GM19239 (cell line): ENCODE measurements at regions not wholly inside any gene's neighbourhood (a gene's known extent, or its start where the extent isn't known, plus 50 kb on each side); places are given as distances from the start of the nearest gene placed in this dataset.

Experiments
- DNase-seq: peaks from one replicate; pipeline ENCODE4 v3.0.0; 2011; ENCODE audit warnings: low spot score; ENCODE audit not compliant: insufficient read length
- FAIRE-seq: peaks from 2 replicates; lab custom pipeline; 2011; peaks lifted over from hg19 to GRCh38; lab: Jason Lieb, UNC

DNA sequence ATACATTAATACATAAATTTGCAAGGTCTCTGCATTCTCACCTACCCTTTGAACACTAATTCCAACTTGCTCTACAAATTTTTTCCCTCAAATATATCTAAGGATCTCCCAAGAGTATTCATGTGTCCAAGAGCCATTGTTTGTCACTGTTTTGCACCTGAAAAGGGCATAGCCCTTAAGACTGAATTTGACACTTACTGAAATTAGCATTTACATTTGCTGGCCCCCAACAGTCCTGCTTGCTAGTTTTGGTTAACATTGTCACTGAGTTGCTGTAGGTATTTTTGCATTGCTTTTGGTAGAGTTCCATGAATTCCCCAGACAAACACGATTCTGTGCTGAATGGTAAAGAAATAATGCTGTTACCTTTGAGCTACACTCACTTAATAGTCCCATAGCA, 57.3 kb downstream of the KCNA4 start:
- DNase-seq (no peak), FAIRE-seq (no peak)

DNA sequence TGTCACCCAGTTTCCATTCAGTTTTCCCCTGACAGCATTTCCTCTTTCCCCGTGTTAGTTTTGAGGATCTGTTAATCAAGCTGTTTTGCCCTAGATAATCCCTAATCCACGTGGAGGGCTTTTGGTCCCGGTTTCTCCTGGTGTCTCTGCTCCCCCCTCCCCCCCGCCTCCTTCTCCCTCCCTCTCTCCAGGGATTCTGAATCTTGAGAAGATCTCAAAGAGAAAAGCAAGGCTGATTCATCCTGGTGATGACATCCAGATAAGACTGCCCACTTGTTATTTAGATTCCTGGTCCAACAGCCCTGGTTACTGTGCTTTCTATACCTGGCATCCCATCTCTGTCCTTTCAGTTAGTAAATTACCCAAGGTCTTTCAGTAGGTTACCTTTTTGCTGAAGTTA, 59.4 kb downstream of the KCNA4 start:
- FAIRE-seq (no peak), DNase-seq (no peak)

DNA sequence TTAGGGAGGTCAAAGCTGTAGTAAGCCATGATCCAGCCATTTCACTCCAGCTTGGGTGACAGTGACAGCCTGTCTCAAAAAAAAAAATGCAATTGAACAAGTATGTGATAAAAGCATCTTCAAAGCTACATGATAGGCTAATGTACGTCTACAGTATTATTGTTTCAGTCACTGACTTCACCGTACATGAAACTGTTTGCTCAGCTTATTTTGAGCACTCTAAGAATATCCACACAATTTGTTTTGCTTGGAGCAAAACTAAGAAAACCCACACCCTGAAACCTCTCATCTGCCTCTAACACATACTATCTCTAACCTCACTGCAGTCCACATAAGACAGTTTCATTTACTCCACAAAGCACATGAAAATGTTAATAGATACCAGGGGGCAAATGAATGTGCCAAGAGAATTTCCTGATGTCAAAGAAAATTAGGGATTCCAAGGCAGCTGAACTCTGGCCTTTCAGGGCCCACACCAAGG, 60.7 kb downstream of the KCNA4 start:
- FAIRE-seq (no peak), DNase-seq (no peak)

DNA sequence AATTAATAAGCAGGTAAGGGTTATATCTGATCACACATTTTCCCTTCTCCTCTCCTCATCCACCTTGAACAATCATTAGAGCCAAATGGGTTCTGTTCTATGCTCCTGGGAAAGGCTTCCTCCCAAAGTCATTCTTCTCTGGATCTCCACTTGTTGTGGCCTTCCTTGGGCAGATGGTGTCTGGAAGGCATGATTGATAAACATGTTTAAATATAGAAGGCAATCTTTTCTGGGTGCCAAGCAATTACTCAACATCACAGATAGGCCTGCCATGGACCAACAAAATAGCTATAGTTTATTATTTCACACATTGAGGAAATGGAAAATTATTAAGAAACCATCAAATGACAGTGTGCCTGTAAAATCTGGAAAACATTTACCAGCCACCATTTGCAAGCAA, 73.5 kb downstream of the KCNA4 start:
- no peak for FAIRE-seq
- DNase-seq: no peak

DNA sequence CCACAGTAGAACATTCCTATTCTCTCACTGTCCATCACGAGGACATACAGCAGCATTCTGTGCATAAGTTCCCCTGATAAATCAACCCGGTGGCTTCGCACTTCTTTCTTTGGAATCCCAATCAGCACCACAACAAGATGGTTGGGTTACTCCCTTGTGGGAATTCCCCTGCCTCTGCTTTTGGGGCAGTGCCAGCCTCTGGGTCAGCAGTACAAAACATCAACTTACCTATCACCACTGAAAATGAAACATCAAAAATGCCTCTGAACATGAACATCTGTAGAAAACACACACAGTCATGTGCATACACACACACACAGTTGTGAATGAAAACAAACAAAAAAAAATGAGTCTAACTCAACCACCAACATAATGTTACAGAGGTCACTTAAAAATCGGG, 79.3 kb downstream of the KCNA4 start:
- FAIRE-seq (no peak), DNase-seq (no peak)

DNA sequence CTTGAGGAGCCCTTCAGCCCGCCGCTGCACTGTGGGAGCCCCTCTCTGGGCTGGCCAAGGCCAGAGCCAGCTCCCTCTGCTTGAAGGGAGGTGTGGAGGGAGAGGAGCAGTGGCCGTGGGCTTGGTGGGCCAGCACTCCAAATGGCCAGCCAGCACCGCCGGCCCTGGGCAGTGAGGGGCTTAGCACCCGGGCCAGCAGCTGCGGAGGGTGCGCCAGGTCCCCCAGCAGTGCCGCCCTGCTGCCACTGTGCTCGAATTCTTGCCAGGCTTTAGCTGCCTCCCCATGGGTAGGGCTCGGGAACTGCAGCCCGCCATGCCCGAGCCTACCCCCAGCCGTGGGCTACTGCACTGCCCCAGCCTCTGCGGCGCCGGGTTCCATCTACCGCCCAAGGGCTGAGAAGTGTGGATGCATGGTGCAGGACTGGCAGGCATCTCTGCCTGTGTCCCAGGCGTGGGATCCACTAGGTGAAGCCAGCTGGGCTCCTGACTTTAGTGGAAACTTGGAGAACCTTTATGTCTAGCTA, 82.7 kb downstream of the KCNA4 start:
- DNase-seq: no peak
- no peak for FAIRE-seq

DNA sequence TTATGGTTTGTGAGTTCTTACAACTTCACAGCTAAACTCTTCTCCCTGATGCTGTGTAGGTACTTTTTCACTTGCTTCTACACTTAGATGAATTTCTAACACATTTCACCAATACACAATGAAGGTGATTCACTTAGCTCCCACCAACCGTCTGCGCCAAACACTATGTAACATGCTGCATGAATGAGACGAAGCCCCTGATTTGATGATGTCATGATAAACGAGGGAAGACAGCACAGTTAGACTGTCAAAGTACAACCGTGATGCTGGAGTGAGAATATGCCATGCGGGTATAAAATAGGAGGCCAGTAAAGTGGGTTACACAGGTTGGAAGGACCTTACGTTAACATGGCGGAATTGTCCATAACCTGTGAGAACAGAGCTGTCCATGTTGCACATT, 100.8 kb downstream of the KCNA4 start:
- FAIRE-seq (no peak), DNase-seq (no peak)

DNA sequence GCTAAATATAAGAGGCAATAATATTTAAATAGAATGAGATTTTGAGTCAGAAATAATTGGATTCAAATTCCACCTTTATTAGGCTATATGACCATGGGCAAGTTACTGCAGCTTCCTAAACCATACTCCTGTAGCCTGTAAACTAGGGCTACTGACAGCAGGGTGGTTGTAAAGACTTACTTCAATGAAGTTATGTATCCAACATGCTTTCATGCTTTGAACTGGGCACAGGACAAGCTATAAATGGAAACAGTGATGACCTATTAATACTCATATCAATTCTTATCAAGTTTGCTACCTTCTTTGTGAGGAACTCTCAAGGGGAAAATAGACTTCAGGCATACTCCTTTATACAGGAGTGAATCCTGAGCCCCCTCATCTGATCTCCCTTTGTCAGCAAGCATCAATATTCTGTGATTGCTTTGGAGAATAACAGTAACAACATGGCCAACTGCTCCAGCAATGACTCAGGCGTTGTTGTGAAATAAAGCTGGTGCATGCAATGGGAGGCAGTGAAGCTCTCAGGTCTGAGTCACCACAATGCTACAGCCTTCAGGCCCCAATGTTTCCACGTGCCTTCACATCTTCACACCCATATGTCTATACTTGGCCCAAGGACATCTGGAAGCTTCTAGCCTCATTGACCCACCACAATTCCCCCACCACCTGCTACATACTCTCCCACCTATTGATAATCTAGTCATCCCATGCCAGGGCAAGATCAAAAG, 102.5 kb downstream of the KCNA4 start:
- FAIRE-seq: no peak

DNA sequence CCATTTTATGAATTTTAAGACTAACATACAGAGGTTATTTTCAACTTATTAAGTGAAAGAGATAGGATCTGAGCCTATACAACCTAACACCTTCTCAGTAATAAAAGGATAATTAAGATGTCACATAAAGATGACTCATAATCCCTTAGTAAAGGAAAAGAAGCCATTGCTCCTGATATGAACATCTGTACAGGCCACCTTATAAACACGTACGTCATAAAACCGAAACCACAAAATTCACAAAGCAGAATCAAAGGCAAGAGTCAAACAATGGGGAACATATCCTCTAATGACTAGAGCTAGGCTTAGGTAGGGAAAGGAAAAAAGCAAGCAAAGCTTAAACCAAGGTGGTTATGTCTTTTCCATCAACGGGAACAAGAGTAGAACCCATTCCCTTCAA, 103.5 kb downstream of the KCNA4 start:
- FAIRE-seq (no peak), DNase-seq (no peak)

More for the DNA sequence above, 102.5 kb downstream of the KCNA4 start:
- no peak for DNase-seq

DNA sequence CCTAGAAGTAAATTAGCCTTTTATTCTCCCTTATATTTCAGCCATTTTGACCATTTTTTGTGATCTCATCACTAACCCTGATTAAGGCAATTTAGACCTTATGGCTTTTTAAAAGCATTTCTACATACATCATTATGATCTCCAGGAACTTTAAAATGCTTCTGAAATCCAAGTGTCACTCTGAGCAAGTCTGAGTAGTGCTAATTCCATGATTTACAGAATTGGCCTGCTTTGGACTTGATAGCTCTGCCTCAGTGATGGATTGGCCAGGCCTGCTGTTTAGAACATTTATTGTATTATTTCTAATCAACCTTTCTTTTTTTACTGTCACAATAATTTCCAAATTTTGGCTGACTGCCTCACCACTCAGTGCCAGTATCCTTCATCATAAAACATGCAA, 116.4 kb downstream of the KCNA4 start:
- no peak for FAIRE-seq
- DNase-seq: no peak

DNA sequence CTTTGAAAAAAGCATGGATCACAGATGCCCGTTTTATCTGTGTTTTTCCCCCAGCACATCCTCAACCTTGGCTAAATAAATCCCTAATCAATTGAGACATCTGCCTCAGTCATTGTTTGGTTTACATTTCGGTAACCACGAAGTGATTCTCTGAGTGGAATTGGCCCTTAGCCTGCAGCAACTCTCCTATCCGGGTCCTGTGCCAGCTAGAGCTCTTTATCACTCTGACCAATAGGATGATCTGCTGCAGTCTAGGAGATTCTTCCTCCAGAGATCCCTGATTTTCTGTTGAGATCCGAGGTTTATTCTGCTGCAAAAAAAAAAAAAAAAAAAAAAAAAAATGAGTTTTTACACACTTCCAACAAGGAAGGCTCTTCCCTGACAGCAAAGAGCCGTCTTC, 137.3 kb downstream of the KCNA4 start:
- FAIRE-seq: no peak
- no peak for DNase-seq

DNA sequence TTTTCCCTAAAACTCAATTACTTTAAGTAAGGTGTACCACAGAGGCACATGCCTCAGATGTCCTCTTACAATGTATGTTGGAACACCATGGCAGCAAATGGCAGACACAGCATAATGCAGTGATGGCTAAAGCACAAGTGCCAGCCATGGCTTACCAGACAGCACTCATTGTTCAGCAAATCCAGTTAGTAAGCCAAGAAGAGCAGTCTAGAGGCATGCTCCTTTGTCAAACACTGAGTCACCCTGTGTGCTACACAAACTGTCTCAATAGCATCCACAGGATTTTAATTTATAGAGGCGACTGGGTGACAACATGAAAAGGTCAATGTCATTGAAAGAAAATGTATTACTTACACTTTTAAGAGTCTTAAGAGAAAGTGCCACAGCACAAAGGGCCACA, 140.6 kb downstream of the KCNA4 start:
- FAIRE-seq: no peak
- DNase-seq: no peak

DNA sequence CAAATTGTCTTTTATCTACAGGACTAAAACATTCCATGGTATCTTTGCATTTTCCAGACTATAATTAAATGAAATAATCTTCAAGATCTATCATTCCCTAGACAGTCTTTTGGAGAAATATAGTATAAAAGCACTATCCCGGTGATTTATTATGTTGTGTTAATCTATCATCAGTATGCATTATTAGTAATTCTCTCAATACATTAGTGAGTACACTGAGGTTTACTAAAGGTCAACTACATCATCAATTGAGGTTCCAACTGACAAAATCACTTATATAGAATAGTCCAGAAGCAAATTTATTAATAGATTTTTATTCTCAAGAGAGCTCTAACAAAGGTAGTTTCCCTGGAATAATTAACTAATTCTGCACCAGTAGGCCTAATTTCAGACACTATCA, 169.6 kb downstream of the KCNA4 start:
- DNase-seq: no peak
- no peak for FAIRE-seq

DNA sequence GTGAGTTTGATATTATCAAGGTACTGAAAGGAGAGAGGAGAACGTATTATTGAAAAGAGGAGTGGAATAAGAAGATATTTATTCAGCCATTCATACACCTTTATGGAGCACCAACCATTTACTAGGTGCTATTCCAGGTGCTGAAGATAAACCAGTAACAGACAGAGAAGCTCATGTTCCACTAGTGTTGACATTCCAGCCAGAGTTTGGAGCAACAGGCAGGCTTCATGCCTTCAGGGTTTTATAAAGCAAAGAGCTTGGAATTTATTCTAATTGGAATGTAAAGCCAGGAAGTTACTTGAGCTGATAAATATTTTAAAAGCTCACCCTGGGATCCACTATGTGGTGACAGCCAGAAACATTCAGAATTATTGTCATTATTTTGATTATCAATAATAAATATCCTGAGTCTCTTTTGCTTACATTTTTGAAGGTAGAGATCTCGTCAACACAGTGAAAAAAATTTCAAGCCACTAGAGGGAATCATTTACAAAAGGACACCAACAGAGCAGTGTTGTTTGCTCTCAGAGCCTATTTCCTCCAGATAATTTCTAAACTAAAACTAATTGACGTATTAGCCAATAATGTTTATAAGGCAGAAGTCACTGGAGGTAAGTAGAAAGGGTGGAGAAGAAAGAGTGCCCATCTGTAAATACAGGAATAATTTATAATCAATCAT, 172.0 kb downstream of the KCNA4 start:
- DNase-seq: no peak
- no peak for FAIRE-seq

DNA sequence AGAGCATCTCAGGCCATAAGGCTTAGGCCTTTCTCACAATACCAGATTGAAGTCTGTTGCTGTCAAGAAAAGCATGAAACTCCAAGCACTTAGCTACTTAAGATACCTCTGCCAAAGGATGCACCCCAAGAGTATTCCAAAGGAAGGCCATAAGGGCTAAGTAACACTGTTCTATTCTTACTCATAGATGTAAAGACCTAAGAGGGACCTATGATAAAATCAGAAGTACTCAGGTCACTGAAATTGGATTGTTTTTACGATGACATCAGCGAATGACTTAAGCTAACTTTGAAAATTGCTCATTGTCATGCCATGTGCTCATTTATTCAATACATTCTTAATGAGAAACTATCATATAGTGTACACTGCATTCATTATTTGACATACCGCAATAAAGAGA, 172.8 kb downstream of the KCNA4 start:
- DNase-seq (no peak), FAIRE-seq (no peak)

DNA sequence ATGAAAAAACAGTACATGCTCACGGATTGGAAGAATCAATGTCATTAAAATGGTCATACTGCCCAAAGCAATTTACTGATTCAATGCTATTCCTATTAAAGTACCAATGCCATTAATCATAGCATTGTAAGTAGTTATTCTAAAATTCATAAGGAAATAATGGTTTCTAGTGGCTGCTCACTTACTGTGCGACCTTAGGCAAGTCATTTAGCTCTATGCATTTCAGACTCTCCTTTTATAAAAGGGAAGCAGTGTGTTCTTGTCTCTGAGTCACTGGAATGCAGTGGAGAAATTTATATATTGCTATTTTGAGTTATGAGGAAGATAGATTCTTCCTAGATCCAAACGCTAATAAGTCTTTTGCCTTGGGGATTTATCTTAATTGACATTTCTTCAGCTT, 174.8 kb downstream of the KCNA4 start:
- FAIRE-seq: no peak
- no peak for DNase-seq

DNA sequence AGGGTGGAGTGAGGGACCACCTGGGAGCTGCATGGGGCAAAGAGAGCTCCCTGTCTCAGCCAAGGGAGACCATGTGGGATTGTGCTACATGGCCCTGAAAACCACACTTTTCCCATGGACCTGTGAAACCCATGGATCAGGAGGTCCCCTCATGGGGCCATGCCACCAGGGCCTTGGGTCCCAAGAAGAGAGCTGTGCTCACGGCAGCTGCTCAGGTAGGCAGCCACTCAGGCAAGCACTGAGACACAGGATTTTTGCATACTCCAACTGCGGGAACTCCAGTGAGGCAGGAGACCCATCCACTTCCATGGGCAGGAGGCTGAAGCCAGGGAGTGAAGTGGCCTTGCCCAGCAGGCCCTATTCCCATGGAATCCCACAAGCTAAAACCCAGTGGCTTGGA, 190.0 kb downstream of the KCNA4 start:
- DNase-seq: no peak
- no peak for FAIRE-seq

DNA sequence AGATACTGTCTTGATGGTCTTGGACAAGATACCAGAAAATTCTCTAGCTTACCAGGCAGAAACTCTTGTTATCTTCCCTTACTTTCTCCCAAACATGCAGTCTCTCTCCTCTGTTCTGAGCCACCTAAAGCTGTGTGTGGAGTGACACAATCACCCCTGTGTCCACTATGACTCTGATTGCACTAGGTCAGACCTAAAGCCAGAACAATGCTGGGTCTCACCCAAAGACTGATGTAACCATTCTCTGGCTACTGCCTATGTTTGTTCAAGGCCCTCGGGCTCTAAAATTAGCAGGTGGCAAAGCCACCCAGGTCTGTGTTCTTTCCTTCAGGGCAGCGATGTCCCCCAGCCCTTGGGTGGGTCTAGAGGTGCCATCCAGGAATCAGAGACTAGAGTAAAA, 200.5 kb downstream of the KCNA4 start:
- FAIRE-seq (no peak), DNase-seq (no peak)

DNA sequence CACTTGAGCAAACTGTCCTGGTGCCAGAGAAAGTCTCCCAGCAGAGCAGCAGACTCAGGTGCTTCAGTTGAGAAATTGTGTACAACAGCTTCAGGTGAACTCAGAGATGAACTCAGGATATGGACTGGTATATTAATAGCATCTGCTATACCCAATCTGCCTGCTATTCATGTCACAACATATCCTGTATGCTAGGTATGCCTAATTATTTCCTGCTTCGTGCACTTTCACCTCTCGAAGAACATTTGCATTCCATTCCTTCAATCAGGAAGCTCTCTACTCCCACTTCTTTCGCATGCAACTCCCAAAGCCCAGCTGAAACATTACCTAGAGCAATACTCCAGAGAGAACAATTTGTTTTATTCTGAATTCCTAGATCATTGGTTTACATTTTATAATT, 207.7 kb downstream of the KCNA4 start:
- no peak for FAIRE-seq
- no peak for DNase-seq

DNA sequence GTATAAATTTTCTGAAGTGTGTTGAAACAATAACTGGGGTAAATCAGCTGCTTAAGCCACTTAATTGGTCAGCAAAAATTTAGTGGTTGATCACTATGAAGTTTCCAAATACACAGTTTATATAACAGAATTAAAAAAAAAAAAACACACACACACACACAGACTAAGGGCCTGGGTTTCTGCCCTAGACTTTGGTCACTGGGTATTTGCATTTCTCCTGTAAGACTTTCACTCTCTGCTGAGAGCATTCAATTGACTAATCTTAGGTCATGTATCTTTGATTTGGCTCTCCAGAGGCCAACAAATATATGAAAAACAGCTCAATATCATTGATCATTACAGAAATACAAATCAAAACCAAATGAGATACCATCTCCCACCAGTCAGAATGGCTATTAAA, 214.3 kb downstream of the KCNA4 start:
- no peak for FAIRE-seq
- DNase-seq: no peak

DNA sequence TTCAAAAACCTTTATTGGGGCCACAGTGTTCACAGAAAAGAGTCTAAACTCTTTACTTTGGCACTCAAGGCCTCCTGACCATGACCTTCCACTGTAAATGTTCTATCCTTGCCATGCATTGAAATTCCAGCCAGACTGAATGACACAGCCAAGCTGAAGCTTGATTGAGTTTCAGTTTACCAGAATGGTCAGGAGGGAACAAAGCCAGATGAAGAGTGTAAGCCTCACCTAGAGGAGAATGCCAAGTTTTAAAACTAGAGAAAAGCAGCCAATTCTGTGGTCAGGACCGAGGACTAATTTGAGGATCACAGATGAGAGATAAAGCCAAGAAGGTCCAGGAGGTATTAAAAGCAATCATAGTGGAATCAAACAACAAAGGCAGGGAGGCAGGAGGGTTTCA, 215.3 kb downstream of the KCNA4 start:
- FAIRE-seq (no peak), DNase-seq (no peak)

DNA sequence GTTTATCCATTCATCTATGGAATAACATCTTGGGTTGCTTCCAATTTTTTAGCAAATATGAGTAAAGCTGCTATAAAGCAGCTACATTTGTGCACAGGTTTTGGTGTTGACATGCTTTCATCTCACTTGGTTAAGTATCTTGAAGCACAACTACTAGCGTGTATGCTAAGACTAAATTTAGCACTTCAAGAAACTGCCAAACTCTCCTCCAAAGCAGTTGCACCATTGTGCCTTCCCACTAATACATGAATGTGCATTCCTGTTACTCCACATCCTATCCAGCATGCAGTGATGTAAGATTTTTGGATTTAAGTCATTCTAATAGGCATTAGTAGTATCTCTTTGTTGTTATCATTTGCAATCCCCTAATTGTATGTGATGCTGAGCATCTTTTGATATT, 230.7 kb downstream of the KCNA4 start:
- FAIRE-seq: no peak

More for the DNA sequence above, 230.7 kb downstream of the KCNA4 start:
- no peak for DNase-seq
